Endothelial cell (in vitro differentiated cells): ENCODE measurements at regions not wholly inside any gene's neighbourhood (a gene's known extent, or its start where the extent isn't known, plus 50 kb on each side); places are given as distances from the start of the nearest gene placed in this dataset.

ENCODE experiments used
- DNase-seq: peaks from one replicate; pipeline ENCODE4 v3.0.0; 2021; ENCODE audit warnings: low spot score
- H3K27ac Mint-ChIP-seq: one replicate; pipeline ENCODE4 v1.8.0; 2021; ENCODE audit warnings: mixed read lengths, inconsistent platforms; ENCODE audit not compliant: unreplicated experiment
- H3K27me3 Mint-ChIP-seq: one replicate; pipeline ENCODE4 v1.8.0; 2021; ENCODE audit warnings: mild to moderate bottlenecking, moderate library complexity, mixed read lengths, inconsistent platforms; ENCODE audit not compliant: unreplicated experiment
- H3K36me3 Mint-ChIP-seq: one replicate; pipeline ENCODE4 v1.8.0; 2021; ENCODE audit warnings: mild to moderate bottlenecking, low read depth, mixed read lengths, inconsistent platforms; ENCODE audit not compliant: unreplicated experiment
- H3K4me1 Mint-ChIP-seq: one replicate; pipeline ENCODE4 v1.8.0; 2021; ENCODE audit warnings: mild to moderate bottlenecking, mixed read lengths, inconsistent platforms; ENCODE audit not compliant: unreplicated experiment
- H3K4me3 Mint-ChIP-seq: one replicate; pipeline ENCODE4 v1.8.0; 2021; ENCODE audit warnings: mild to moderate bottlenecking, mixed read lengths, inconsistent platforms; ENCODE audit not compliant: unreplicated experiment
- H3K9me3 Mint-ChIP-seq: one replicate; pipeline ENCODE4 v1.8.0; 2021; ENCODE audit warnings: mixed read lengths, inconsistent platforms; ENCODE audit not compliant: unreplicated experiment
- TF ChIP-seq, protein P1 (sequence below): fragments of 200-600 bp; sonication (generic); IDR thresholded peaks from one replicate; pipeline ENCODE4 v1.5.0; 2021; ENCODE audit warnings: antibody characterized with exemption; ENCODE audit not compliant: unreplicated experiment

- no peaks in the 10 kb centered on the region for H3K27me3 Mint-ChIP-seq
- H3K9me3 Mint-ChIP-seq = no peaks in the 10 kb centered on the region
- no peaks in the 10 kb centered on the region for H3K4me1 Mint-ChIP-seq
- no peak overlapping the region for H3K4me3 Mint-ChIP-seq
- H3K27ac Mint-ChIP-seq = no peak overlapping the region
- no peaks in the 10 kb centered on the region for H3K36me3 Mint-ChIP-seq
- no peak for DNase-seq
- TF ChIP-seq, protein P1, sequence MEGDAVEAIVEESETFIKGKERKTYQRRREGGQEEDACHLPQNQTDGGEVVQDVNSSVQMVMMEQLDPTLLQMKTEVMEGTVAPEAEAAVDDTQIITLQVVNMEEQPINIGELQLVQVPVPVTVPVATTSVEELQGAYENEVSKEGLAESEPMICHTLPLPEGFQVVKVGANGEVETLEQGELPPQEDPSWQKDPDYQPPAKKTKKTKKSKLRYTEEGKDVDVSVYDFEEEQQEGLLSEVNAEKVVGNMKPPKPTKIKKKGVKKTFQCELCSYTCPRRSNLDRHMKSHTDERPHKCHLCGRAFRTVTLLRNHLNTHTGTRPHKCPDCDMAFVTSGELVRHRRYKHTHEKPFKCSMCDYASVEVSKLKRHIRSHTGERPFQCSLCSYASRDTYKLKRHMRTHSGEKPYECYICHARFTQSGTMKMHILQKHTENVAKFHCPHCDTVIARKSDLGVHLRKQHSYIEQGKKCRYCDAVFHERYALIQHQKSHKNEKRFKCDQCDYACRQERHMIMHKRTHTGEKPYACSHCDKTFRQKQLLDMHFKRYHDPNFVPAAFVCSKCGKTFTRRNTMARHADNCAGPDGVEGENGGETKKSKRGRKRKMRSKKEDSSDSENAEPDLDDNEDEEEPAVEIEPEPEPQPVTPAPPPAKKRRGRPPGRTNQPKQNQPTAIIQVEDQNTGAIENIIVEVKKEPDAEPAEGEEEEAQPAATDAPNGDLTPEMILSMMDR = no peak
These were observed 417.1 kb upstream of the ARHGEF26 start for GRCh38 chr3:153704115-153704514.

- DNase-seq = no peak
- H3K36me3 Mint-ChIP-seq = no peaks in the 10 kb centered on the region
- TF ChIP-seq, protein P1 = no peak
- H3K4me3 Mint-ChIP-seq = no peak overlapping the region
- H3K9me3 Mint-ChIP-seq = no peaks in the 10 kb centered on the region
- no peaks in the 10 kb centered on the region for H3K27me3 Mint-ChIP-seq
- no peaks in the 10 kb centered on the region for H3K4me1 Mint-ChIP-seq
- no peak overlapping the region for H3K27ac Mint-ChIP-seq
These were observed 414.5 kb upstream of the ARHGEF26 start for GRCh38 chr3:153706706-153707105.

- Mint-ChIP-seq H3K27me3 (no peaks in the 10 kb centered on the region), H3K27ac (no peak overlapping the region), H3K4me3 (no peak overlapping the region), H3K9me3 (no peaks in the 10 kb centered on the region), H3K4me1 (peaks cover 6% of the 10 kb centered on the region), H3K36me3 (no peaks in the 10 kb centered on the region)
- DNase-seq = no peak
- TF ChIP-seq, protein P1 = no peak
These were observed 407.2 kb upstream of the ARHGEF26 start for GRCh38 chr3:153714016-153714415.

DNA sequence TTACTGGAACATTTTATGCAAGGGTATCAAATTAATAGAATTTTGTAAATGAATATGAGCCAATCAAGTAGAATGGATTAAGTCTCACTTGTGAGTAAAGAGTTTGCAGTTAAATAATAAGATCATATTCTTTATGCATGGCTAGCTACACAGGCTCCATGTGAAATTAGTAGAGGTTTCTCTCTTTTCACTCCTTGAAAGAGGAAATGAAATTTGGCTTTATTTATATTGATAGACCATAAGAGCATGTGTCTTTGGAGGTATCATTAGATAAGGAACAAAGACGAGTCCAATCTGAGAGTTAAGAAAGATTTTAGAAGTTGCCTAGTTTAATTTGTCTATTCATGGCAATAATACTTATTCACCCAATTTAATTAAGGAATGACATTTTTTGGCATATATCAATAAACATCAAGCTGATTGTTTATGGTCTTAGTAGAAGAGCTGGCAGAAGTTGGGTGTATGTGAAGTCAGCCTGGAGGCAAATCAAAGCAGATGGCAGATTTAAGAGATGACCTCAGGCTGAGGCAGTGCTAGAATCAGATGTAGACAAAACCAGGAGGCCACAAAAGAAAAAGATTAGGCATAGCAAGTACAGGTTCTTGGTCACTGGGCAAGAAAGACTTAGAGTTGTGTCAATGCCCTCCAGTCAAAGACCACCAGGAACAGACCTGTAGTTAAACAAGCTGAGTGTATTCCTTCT is 406.5 kb upstream of the ARHGEF26 start:
- no peak overlapping the region for H3K4me3 Mint-ChIP-seq
- no peak overlapping the region for H3K27ac Mint-ChIP-seq
- H3K27me3 Mint-ChIP-seq = no peaks in the 10 kb centered on the region
- DNase-seq = no peak
- TF ChIP-seq, protein P1 = no peak
- H3K4me1 Mint-ChIP-seq = peaks cover 6% of the 10 kb centered on the region
- H3K9me3 Mint-ChIP-seq = no peaks in the 10 kb centered on the region
- H3K36me3 Mint-ChIP-seq = no peaks in the 10 kb centered on the region

DNA sequence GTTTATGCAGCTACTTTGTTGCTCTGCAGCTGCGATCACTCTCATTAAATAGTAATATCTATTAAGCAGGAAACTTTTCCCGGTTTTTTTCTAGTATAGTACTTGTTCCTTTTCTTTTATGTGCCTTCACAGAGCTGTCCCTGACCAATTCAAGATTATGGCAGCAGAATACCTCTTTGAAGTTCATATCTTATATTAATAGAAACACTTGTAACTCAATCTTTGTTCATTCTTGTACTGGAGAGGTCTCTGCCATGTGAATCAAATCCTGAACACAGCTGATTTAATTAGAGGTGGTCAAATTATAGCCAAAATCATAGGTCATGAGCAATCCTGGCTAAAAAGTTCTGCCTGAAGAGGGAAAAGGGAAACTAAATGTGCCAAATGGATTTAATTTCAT is 399.0 kb upstream of the ARHGEF26 start:
- H3K9me3 Mint-ChIP-seq = no peaks in the 10 kb centered on the region
- no peaks in the 10 kb centered on the region for H3K36me3 Mint-ChIP-seq
- H3K4me3 Mint-ChIP-seq = no peak overlapping the region
- no peak overlapping the region for H3K27ac Mint-ChIP-seq
- TF ChIP-seq, protein P1 = no peak
- H3K4me1 Mint-ChIP-seq = no peaks in the 10 kb centered on the region
- H3K27me3 Mint-ChIP-seq = no peaks in the 10 kb centered on the region
- DNase-seq = no peak
